Osteocyte (in vitro differentiated cells): ENCODE measurements at regions not wholly inside any gene's neighbourhood (a gene's known extent, or its start where the extent isn't known, plus 50 kb on each side); places are given as distances from the start of the nearest gene placed in this dataset.

Experiments
- DNase-seq: peaks from one replicate; pipeline ENCODE4 v3.0.0; 2021; ENCODE audit warnings: mixed read lengths; ENCODE audit not compliant: unreplicated experiment; ENCODE audit errors: extremely low spot score
- H3K27ac Mint-ChIP-seq: one replicate; pipeline ENCODE4 v1.8.0; 2021; ENCODE audit warnings: mild to moderate bottlenecking, mixed read lengths; ENCODE audit not compliant: unreplicated experiment
- H3K27me3 Mint-ChIP-seq: one replicate; pipeline ENCODE4 v1.8.0; 2021; ENCODE audit warnings: mixed read lengths; ENCODE audit not compliant: unreplicated experiment
- H3K36me3 Mint-ChIP-seq: one replicate; pipeline ENCODE4 v1.8.0; 2021; ENCODE audit warnings: mixed read lengths; ENCODE audit not compliant: unreplicated experiment
- H3K4me1 Mint-ChIP-seq: one replicate; pipeline ENCODE4 v1.8.0; 2021; ENCODE audit warnings: mixed read lengths; ENCODE audit not compliant: unreplicated experiment
- H3K4me3 Mint-ChIP-seq: one replicate; pipeline ENCODE4 v1.8.0; 2021; ENCODE audit warnings: mild to moderate bottlenecking, moderate library complexity, mixed read lengths; ENCODE audit not compliant: unreplicated experiment
- H3K9me3 Mint-ChIP-seq: one replicate; pipeline ENCODE4 v1.8.0; 2021; ENCODE audit warnings: mixed read lengths; ENCODE audit not compliant: unreplicated experiment
- CTCF ChIP-seq: fragments of 200-600 bp; sonication (generic); IDR thresholded peaks from 2 replicates; pipeline ENCODE4 v1.5.0; 2021; ENCODE audit warnings: antibody characterized with exemption, mild to moderate bottlenecking, moderate library complexity

GRCh38 chr9:97766610-97767009, 69.5 kb upstream of the XPA start:
- peak; percentile 67 for DNase-seq
- Mint-ChIP-seq H3K27ac (no peak overlapping the region), H3K4me3 (no peak overlapping the region), H3K4me1 (no peaks in the 10 kb centered on the region), H3K9me3 (no peaks in the 10 kb centered on the region), H3K36me3 (no peaks in the 10 kb centered on the region), H3K27me3 (peaks cover 22% of the 10 kb centered on the region)
- no peak for TF ChIP-seq CTCF

GRCh38 chr9:97767891-97768290, 70.8 kb upstream of the XPA start:
- peaks cover 16% of the 10 kb centered on the region for H3K27me3 Mint-ChIP-seq
- no peak overlapping the region for H3K4me3 Mint-ChIP-seq
- no peaks in the 10 kb centered on the region for H3K9me3 Mint-ChIP-seq
- TF ChIP-seq CTCF: no peak
- no peaks in the 10 kb centered on the region for H3K36me3 Mint-ChIP-seq
- no peak overlapping the region for H3K27ac Mint-ChIP-seq
- H3K4me1 Mint-ChIP-seq: no peaks in the 10 kb centered on the region
- no peak for DNase-seq

- Mint-ChIP-seq H3K4me1 (no peaks in the 10 kb centered on the region), H3K4me3 (no peak overlapping the region), H3K9me3 (no peaks in the 10 kb centered on the region), H3K27ac (no peak overlapping the region), H3K36me3 (no peaks in the 10 kb centered on the region), H3K27me3 (peaks cover 16% of the 10 kb centered on the region)
- no peak for TF ChIP-seq CTCF
- DNase-seq: no peak
Measured at GRCh38 chr9:97768746-97769145, 71.6 kb upstream of the XPA start.

- Mint-ChIP-seq H3K9me3 (no peaks in the 10 kb centered on the region), H3K4me3 (no peak overlapping the region), H3K4me1 (no peaks in the 10 kb centered on the region), H3K36me3 (no peaks in the 10 kb centered on the region), H3K27ac (no peak overlapping the region), H3K27me3 (peaks cover 21% of the 10 kb centered on the region)
- no peak for DNase-seq
- no peak for TF ChIP-seq CTCF
Measured at GRCh38 chr9:97769208-97769607, 72.1 kb upstream of the XPA start.

- Mint-ChIP-seq H3K27me3 (peaks cover 28% of the 10 kb centered on the region), H3K4me1 (no peaks in the 10 kb centered on the region), H3K27ac (no peak overlapping the region), H3K9me3 (no peaks in the 10 kb centered on the region), H3K36me3 (no peaks in the 10 kb centered on the region), H3K4me3 (no peak overlapping the region)
- TF ChIP-seq CTCF: no peak
- no peak for DNase-seq
Measured at GRCh38 chr9:97770808-97771372, 73.8 kb upstream of the XPA start.
